HG03439 (cell line): ENCODE measurements at regions not wholly inside any gene's neighbourhood (a gene's known extent, or its start where the extent isn't known, plus 50 kb on each side); places are given as distances from the start of the nearest gene placed in this dataset.
"Not testable (repeated sequence)": the region's sequence is repeated elsewhere in the genome, so short reads cannot be mapped to it uniquely, and the experiment has no call there.

ENCODE experiments used
- ATAC-seq: cut with Tn5 transposase; IDR thresholded peaks from one replicate; pipeline ENCODE4 v1.9.1; 2021; ENCODE audit warnings: mild to moderate bottlenecking, moderate library complexity; ENCODE audit not compliant: unreplicated experiment

DNA sequence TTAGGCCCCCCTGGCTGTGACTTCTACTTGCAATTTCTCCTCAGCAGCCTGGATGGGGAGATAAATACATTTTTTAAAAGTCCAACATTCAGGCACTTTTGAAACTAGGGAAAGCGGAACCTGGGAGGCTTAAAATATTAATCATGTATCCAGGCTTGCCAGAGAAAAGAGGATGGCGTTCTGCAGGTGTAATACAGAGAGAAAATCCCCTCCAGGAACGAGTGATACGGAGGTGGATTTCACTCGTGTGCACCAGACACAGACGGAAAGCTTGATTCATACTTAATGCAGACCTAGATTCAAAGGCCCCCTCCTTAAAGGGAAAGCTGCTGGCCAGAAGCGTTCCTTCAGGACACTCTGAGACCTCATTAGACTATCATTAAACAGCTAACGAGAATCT is 354.0 kb upstream of the BOD1L1 start:
- ATAC-seq = no peak

- no peak for ATAC-seq
These were observed 354.5 kb upstream of the BOD1L1 start for GRCh38 chr4:13982010-13982409.

DNA sequence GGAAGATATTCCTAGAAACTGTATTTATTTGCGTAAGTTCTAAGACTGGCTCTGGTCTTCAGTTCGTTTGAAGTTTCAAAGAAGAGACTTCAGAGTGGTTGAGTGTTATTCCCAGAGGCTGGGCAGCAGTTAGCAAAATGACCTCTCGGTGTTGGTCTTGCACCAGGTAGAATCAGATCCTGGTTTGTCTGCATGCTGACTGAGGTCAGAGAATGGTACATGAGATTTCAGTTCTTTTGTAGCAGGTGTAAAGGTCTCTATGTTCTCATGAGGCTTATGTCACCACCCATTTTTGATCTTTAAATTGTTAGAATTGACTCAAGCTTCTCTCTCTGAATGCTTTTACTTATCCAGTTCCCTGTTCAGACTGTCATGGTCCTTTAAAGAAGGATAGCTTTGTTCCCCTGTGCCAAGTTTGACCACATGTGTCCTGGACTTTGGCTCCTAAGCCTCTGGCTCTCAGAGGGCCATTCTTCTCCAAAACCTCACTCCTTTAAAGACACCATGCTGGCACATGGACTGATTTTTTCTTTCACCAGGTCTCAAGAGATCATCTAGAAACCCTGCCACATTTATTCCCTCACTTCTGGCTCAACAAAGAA is 355.8 kb upstream of the BOD1L1 start:
- no peak for ATAC-seq

DNA sequence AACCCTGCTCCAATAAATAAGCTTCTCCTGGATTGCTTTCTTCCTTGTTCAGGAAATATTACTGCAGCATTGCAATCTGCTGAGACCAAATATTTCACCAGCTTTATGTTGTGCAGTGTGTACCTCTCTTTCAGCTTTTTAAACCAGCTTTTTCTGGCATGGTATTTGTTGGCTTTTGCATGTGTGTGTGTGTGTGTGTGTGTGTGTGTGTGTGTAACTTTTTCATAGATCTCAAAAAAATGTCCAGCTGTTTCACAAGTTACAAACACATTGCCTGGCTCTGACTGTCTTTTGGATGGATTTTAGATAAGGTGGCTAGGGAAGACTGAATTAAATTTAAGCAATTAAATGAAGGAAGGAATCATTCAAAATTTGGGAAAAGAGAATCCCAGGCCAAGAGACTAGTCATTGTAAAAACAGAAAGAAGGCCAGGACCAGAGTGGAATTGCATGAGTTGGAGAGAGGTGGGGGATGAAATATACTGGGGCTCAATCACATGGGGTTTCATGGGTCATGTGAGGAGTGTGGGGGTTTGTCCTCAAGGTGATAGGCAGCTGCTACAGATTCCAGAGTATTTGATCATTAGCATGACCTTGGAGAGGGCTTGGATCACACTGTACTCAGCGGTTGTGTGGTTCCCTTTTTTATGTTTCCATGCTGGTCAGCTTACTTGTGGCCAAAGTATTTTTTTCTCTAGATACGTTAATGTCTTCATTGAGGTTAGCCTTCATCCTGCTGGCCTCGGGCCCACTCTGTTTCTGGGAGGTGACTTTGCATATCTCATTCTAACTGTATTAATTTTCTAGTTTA is 357.7 kb upstream of the BOD1L1 start:
- ATAC-seq = no peak

GRCh38 chr4:13985837-13986236 is 358.3 kb upstream of the BOD1L1 start:
- no peak for ATAC-seq

- ATAC-seq = no peak
These were observed 359.0 kb upstream of the BOD1L1 start for GRCh38 chr4:13986548-13986947.

- ATAC-seq = no peak
These were observed 361.1 kb upstream of the BOD1L1 start for GRCh38 chr4:13988353-13989305.

- no peak for ATAC-seq
These were observed 362.0 kb upstream of the BOD1L1 start for GRCh38 chr4:13989501-13989900.

- ATAC-seq = no peak
These were observed 363.4 kb upstream of the BOD1L1 start for GRCh38 chr4:13990596-13991589.

DNA sequence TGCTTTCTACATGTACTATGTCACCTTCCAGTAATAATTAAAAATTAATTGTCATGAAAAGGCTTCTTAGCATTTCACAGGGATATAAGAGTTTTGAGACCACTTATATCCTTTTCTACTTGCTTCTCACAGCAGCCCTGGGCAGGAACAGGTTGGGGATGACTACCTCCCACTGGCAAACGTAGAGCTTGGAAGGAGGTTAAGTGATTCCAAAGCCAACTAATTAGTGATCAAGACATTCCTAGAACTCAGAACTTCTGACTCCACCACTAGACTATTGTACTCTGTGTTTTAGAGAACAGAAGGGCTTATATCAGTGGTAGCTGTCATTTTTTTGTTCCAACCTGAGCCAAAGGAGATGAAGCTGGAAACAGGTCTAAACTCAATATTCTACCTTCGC is 364.5 kb upstream of the BOD1L1 start:
- ATAC-seq = no peak

- no peak for ATAC-seq
These were observed 365.5 kb upstream of the BOD1L1 start for GRCh38 chr4:13992975-13993520.

DNA sequence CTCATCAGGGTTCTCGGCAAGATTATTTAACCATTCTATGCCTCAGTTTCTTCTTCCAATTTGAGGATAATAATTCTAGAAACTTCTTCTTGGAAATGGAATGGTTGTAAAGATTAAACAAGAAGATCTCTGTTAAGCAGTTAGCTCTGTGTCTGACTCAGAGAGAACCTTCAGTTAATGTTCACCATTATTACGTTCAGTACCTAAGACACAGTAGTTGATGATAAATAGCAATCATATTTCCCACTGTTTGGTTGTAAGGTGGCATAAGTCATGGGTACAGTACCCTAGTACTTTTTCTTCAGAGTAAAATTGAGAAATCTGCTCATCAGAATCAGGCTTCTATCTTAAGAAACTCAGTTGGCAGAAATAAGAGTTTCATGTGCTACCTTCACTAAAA is 366.5 kb upstream of the BOD1L1 start:
- ATAC-seq = no peak

DNA sequence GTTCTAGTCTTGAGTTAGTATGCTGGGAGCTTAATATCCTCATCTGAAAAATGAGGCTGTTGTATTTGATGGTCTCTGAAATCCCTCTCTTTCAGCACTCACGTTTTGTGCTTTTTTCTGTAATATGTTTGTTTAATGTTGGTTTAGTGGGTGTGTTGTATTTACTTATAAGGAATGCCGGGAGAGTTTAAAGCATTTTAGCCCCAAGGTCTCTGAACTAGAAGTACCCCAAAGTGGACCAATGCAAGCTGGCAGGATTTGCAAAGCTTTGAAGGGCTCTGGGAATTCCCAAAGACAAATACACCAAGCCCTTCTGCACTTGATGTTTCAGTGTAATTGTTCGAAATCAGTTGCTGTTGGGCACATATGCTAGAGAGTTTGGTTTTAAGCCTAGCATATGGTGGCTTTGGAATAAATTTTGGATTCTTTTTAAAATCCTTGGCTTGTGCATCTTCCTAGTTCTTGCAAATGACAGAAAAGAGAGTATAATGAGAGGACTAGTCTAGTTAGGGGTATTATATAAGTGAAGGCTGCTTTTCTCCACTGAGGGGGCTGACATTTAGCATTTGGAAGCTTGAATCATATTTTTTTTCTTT is 371.4 kb upstream of the BOD1L1 start:
- no peak for ATAC-seq

DNA sequence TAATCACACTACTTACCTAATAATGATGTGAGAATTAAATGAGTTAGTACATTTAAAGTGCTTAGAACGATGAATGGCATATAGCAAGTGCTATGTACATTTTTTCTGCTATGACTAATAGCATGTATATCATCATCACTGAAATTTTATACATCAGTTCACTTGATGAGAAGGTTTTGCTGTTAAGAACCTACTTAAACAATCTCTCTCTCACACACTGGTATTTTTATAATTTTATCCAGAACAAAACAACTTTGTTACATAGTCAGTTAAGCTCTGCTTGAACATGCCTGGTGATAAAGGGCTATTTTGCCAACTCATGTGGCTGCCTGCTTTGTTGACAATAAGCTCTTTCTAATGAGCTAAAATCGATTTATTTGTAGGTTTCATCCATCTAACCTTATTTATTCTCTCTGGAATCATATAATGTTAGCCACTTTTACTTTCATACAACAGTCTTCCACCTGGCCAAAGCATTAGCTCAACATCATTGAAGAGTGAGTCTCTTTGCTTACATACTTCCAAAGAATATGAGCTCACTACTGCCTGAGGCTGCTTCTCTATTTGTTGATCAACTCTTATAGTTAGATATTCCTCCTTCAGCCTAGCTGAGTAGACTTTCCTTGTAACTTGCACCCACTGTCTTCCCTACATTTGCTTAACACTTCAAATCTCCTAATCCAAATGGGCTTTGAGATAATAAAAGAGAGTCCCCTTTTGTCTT is 372.7 kb upstream of the BOD1L1 start:
- ATAC-seq = no peak

- ATAC-seq = not testable (repeated sequence)
These were observed 374.8 kb upstream of the BOD1L1 start for GRCh38 chr4:14002331-14002730.

DNA sequence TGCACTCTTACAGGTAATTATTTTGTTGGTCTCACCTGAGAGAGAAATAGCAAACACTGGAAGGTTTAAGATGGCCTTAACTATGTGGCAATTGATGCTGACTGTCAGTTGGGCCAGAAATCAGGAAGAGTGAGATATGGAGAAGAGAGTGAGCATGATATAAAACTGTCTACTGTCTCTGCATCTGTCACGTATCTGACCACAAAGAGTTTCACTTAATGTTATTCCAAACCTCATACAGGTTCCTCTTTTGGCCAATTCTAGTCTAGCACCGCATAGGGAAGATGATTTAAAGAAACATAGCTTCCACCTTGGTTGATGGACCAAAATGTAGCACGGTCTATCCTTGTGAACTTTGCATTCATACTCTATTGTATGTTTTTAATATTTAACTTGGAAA is 381.0 kb upstream of the BOD1L1 start:
- ATAC-seq = no peak

GRCh38 chr4:14018191-14018853 is 390.8 kb upstream of the BOD1L1 start:
- ATAC-seq = no peak

DNA sequence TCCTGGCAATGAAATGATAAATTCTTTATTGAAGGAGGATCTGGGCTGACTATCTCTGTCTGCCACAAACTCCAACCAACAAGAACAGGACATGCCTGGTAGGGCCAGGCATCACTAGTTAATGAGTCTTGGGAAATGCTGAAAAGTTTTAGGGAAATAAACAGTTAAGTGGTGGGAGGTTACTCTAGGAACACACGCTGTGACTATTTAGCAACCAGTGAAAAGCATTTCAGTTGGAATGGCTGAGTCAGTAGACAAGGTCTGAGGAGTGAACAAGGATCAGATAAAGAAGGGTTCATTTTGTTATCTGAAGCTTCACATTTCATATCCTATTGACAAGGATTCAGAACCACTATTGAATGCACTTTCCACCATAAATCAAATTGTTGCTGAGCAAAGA is 394.9 kb upstream of the BOD1L1 start:
- no peak for ATAC-seq
